MV-4-11 (cell line): ENCODE measurements at regions not wholly inside any gene's neighbourhood (a gene's known extent, or its start where the extent isn't known, plus 50 kb on each side); places are given as distances from the start of the nearest gene placed in this dataset.

Experiments used
- DNase-seq: peaks from one replicate; lab custom pipeline; 2025; lab: John Stamatoyannopoulos, UW

DNA sequence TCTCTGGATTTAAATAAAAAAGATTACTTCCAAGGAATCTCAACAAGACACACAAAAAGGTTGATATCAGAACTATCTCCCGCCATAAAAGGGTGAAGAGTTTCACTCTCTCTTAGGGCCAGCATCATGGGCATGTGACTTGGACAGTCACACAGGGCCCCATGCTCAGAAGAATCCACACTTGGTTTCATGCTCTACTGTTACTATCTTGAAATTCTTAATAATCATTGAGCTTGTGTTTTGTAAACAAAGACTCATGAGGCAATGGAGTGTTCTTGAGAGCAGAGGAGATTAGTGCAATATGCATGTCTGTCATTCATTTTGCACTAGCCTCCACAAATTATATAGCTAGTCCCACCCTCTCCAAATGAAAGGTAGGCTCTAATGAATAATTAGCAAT is 58.4 kb downstream of the HMHB1 start:
- DNase-seq: no peak

DNA sequence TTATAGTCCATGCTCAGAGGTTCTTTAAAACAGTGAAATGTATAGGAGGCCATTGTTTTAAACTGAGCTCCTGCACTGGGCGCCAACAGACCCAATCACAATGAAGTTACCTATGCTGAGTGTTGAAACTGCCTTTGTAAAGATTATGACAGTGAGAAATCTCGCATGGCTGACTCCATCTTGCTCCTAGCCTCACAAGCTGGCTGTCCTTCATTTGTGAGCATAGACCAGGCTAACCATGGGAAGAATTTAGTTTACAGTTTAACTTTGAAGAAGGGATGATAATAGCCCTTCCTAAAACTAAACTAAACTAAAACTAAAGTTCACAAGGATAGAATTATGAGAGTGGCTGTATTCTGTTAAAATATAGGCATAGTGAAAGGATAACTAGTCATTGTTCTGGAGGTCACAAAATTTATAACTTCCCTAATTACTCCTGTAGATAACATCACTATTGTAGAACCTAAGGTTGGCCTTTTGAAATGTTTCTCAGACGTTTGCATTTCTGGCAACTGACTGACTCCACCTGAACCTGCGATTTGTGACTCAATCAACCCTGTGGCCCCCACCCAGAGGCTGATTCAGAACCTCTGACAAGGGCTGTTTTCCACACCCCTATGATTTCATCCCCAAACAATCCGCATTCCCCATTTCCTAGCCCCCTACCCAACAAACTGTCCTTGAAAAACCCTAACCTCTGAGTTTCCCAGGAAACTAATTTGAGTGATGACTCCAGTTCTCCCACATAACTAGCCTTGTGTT is 59.1 kb downstream of the HMHB1 start:
- DNase-seq: no peak

- DNase-seq: no peak
Observed at GRCh38 chr5:143871672-143872071, 59.7 kb downstream of the HMHB1 start.

GRCh38 chr5:143874312-143874711 is 62.4 kb downstream of the HMHB1 start:
- no peak for DNase-seq

GRCh38 chr5:143877196-143877595 is 65.2 kb downstream of the HMHB1 start:
- DNase-seq: no peak

DNA sequence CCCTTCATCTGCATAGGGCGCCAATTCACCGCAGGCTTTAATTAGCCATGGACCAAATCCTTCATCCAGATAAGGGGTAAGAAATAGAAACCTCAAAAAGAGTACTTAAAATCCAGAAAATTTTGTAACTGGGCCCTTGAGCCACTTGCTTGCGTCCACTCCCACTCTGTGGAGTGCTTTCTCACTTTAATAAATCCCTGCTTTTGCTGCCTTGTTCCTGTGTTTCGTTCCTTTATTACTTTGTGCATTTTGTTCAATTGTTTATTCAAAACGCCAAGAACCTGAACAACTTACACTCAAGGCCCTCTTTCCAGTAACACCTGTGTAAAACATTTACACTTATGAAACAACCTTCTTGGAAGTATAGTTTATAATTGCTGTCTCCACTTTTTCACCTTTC is 66.5 kb downstream of the HMHB1 start:
- no peak for DNase-seq

- DNase-seq: no peak
Observed at GRCh38 chr5:143879646-143880045, 67.7 kb downstream of the HMHB1 start.

DNA sequence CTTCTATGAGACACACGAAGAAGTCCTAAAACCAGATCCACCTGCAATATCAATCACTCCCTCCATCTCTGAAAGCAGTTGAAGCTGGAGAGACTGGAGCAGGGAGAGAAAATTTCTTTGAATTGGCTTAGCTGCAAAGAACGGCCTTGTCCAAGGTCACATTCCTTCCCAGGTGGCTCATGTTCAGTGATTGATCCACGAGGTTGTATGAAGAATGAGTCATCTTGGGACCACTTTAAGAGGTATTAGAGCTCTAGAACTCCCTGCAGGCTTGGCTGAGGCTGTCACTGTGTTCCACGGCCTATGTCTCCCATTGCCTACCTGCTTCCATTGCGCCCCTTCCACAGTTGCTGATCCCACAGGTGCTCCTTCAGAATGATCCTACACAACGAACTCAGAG is 68.2 kb downstream of the HMHB1 start:
- no peak for DNase-seq

DNA sequence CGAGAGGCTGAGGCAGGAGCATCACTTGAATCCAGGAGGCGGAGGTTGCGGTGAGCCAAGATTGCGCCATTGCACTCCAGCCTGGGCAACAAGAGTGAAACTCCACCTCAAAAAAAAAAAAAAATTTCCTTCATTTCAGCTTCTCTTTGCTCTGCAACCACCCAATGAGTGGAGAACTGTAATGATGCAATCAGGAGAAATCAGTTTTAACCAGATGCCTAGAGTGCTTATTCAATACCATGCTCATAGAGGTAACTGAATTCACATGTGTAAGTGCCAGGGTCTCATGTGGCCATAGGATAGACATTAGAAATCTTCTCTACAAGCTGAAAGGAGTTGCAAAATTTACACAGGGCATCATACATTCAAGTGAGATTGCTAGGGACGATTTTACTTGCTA is 70.6 kb downstream of the HMHB1 start:
- DNase-seq: peak; percentile 53

DNA sequence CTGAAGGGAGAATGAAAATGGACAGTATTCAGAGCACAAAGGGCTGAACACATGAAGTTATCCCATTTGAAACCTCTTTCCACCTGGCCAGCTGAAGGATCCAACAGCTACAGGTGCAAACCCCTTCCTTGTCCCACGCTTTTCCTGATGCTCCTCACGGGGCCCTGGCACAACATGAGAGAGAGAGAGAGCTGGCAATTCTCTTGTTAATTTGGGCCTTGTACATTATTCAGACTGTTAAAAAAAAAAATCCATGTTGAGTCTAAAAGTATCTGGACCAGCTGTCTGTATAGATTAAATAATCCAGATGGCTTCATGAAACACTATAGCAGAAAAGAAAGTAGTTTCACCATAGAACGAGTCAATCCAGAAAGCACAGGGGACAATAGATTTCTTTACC is 74.1 kb downstream of the HMHB1 start:
- no peak for DNase-seq

DNA sequence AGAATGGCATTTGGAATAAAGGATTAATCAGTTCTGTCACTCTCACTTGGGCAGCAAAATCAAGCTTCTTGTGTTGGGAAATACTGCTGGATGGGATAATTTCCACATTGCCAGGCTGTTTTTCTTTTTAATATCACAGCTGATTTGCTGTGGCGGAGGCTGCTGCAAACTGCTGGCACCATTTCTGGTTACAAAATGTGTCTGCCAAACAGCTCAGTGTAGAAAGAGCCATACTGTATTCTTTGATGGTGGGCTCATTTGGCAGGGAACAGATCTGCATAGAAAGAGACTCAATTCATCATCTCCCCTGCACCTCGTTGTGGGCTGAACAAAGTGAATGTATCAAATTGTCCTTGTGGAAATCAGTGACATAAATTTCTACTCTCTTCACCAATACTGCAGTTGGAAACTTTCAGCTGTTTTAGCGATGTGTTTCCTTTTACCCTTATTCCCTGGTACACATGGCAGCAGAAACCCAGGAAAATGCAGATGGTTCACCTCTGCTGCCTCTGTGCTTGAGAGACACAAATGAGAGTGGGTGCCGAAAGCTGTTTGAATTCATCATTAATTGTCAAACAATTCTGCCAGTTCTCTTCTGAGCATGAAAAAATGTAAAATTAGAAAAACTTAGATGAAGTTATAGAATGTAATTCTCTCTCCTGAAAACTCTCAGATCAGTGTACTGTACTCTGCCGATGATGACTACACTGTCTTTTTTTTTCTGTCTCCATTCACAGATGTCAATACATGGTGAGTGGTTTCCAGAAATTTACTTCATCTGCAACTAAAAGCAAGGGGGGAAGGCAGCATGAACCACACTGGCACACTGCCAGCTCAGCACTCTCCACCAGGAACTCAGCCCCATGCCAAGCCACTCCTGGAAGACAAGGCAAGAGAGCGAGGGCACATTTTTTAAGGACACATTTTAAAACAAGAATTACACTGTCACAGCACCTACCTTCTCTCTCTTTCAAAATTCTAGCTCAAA is 75.0 kb downstream of the HMHB1 start:
- peak; percentile 29 for DNase-seq

GRCh38 chr5:143887903-143888665 is 76.1 kb downstream of the HMHB1 start:
- no peak for DNase-seq

GRCh38 chr5:143888912-143889311 is 77.0 kb downstream of the HMHB1 start:
- DNase-seq: no peak

DNA sequence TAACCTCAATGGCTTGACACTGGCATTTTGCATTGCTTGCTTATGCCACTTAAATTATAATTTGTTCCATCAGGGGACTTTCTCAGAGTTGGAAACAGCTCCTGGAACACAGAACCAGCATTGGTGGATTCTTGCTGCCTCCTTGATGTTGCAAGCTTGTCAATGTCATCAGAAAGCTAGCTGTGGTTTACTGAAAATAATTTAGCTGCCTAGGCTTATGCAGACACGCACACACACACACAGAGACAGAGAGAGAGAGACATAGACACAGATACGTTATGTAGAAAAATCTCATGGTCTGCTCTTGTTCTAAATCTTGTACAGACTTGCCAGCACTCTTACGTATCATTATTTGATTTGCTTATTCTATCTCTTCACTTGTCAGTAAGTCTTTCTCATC is 78.0 kb downstream of the HMHB1 start:
- peak; percentile 80 for DNase-seq

DNA sequence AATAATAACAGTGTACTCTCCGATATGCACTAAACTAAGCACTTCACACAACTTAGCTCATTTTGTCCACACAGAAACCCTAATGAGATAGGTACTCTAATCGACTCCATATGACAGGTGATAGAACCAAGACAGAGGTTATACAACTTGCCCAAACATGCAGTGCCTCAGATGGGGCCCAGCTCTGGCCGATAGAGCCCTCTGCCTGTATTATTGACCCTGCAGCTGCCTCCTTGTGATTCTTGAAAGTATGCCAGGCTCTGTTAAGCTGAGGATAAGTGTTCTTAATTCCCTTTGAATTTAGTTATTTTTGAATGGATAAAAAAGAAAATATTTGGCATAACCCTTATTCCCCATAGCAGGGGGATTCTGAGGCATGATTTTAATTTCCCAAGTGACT is 78.5 kb downstream of the HMHB1 start:
- DNase-seq: no peak

DNA sequence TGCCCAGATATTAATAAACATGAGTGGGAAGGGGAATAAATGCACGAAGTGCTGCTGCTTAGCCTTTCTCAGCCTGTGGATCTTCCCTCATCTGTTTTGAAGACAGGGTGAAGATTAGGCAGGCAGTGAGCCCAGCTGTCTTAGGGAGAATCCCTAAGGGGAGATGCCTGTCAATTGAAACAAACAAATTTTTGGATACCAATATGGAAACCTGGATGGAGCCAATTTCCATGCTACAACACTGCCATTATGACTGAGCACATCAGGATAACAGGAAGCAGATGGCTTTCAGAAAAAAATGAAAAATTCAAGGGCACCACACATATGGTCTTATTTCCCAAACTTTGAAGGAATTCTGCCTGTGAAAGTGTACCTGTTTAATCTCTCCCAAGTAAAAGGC is 80.3 kb downstream of the HMHB1 start:
- DNase-seq: no peak

DNA sequence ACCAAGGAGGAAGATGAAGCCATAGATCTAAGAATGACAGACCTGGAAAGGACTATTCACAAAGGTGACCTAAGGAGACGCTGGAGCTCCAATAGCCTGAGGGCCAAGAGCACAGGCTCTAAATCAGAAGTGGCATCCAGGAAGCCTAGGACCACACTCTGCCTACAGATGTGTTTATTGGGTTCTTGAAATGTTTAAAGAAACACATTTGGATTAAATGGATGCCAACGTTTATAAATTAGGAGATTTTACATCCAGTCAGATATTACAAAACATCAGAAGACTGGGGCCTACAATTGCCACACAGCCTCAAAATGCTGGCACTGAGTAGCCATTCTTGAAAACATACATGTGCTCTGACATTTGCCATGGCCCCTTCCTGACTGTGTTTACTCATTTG is 80.9 kb downstream of the HMHB1 start:
- no peak for DNase-seq

- DNase-seq: no peak
Observed at GRCh38 chr5:143893638-143894037, 81.7 kb downstream of the HMHB1 start.

DNA sequence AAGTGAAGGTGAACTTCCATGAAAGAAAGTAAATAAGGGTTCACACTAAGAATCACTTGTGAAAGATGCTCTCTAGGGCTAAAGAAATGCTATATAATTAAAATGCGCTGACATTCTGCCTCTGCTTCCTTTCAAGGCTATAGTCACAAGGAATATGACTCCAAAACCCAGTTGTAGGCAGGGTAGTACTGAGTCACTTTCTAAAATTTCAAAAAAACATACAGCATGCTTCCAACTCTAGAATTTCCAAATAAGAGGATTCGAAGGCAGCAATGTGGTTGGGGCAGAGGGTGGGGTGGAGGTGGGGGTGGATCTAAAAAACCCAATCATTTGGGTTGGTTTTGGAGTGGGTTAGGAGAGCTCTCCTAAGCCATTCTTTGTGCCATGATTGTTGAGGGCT is 84.6 kb downstream of the HMHB1 start:
- DNase-seq: no peak

GRCh38 chr5:143896966-143897365 is 85.0 kb downstream of the HMHB1 start:
- no peak for DNase-seq

DNA sequence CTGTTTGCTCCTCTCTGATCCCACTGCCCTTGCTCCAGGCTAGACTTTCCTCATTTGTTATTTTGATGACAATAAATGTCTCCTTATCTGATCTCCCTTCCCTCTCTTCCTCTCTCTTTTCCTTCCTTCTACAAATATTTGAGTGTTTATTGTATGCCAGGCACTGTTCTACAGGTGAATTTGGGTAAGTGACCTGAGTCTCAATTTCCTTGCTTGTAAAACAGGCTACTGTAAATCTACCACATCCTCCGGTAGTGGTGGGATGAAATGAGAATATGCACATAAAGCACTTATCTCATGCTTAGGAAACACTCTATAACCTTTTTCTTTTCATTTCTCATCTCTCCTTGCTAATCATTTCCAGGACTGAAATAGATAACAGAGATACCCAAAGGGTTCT is 86.4 kb downstream of the HMHB1 start:
- no peak for DNase-seq

- DNase-seq: no peak
Observed at GRCh38 chr5:143898916-143899591, 87.1 kb downstream of the HMHB1 start.
